Liver (tissue), 8 donors: ENCODE measurements at regions not wholly inside any gene's neighbourhood (a gene's known extent, or its start where the extent isn't known, plus 50 kb on each side); places are given as distances from the start of the nearest gene placed in this dataset.

Source experiments
- DNase-seq: peaks from one replicate; pipeline ENCODE4 v3.0.0-alpha.2; 2017; ENCODE audit warnings: low spot score
- H3K27ac ChIP-seq, 2 donors: one replicate each; pipeline ENCODE4 v1.7.0; 2013; ENCODE audit warnings: inconsistent platforms in 2 of 2, low read length in 2 of 2, control low read depth in 1 of 2, low read depth in 1 of 2, mild to moderate bottlenecking in 1 of 2
- H3K27me3 ChIP-seq, 4 donors: one replicate each; pipeline versions ENCODE4 v1.6.1 to v1.7.0; 2013; ENCODE audit warnings: low read length in 3 of 4, inconsistent platforms in 1 of 4, mild to moderate bottlenecking in 1 of 4, moderate library complexity in 1 of 4; ENCODE audit not compliant: control insufficient read depth in 4 of 4, insufficient read depth in 4 of 4
- H3K36me3 ChIP-seq, 4 donors: one replicate each; pipeline versions ENCODE4 v1.6.1 to v1.7.0; 2013; ENCODE audit warnings: low read length in 3 of 4, mild to moderate bottlenecking in 3 of 4, low read depth in 1 of 4, moderate library complexity in 1 of 4; ENCODE audit not compliant: control insufficient read depth in 4 of 4, insufficient read depth in 3 of 4
- H3K4me1 ChIP-seq, 4 donors: one replicate each; pipeline versions ENCODE4 v1.6.1 to v1.7.0; 2013; ENCODE audit warnings: low read length in 3 of 4, mild to moderate bottlenecking in 3 of 4, moderate library complexity in 1 of 4; ENCODE audit not compliant: control insufficient read depth in 4 of 4, insufficient read depth in 4 of 4
- H3K4me3 ChIP-seq, 3 donors: one replicate each; pipeline versions ENCODE4 v1.6.1 to v1.7.0; 2013; ENCODE audit warnings: low read length in 3 of 3, control low read depth in 1 of 3, low read depth in 1 of 3, mild to moderate bottlenecking in 1 of 3
- H3K9ac ChIP-seq, 2 donors: one replicate each; pipeline ENCODE4 v1.7.0; 2013; ENCODE audit warnings: low read length in 2 of 2, mild to moderate bottlenecking in 2 of 2, moderate library complexity in 2 of 2, control low read depth in 1 of 2, low read depth in 1 of 2
- H3K9me3 ChIP-seq, 4 donors: one replicate each; pipeline versions ENCODE4 v1.6.1 to v1.7.0; 2013; ENCODE audit warnings: low read length in 3 of 4; ENCODE audit not compliant: control insufficient read depth in 4 of 4
- EGR1 ChIP-seq, 2 donors: IDR thresholded peaks; 2 replicates each; pipeline ENCODE4 v1.6.1; 2016 to 2018; ENCODE audit warnings: antibody characterized with exemption in 2 of 2, low read depth in 2 of 2
- FOXA1 ChIP-seq: IDR thresholded peaks from 2 replicates; pipeline ENCODE4 v1.6.1; 2016; ENCODE audit warnings: antibody characterized with exemption
- GABPA ChIP-seq, 2 donors: IDR thresholded peaks in 1 of 2; conservative IDR thresholded peaks in 1 of 2; 2 replicates each; pipeline ENCODE4 v1.6.1; 2016; ENCODE audit warnings: antibody characterized with exemption in 2 of 2, mild to moderate bottlenecking in 1 of 2, moderate library complexity in 1 of 2
- HNF4A ChIP-seq, 2 donors: conservative IDR thresholded peaks; 2 replicates each; pipeline ENCODE4 v1.6.1; 2016; ENCODE audit warnings: antibody characterized with exemption in 2 of 2, mild to moderate bottlenecking in 2 of 2
- JUND ChIP-seq, 2 donors: IDR thresholded peaks; 2 replicates each; pipeline ENCODE4 v1.6.1; 2016; ENCODE audit warnings: antibody characterized with exemption in 2 of 2
- NR2F2 ChIP-seq: IDR thresholded peaks from 2 replicates; pipeline ENCODE4 v1.6.1; 2016; ENCODE audit warnings: antibody characterized with exemption
- RAD21 ChIP-seq, 2 donors: IDR thresholded peaks; 2 replicates each; pipeline ENCODE4 v1.6.1; 2016; ENCODE audit warnings: antibody characterized with exemption in 2 of 2, mild to moderate bottlenecking in 2 of 2
- SP1 ChIP-seq: IDR thresholded peaks from 2 replicates; pipeline ENCODE4 v1.6.1; 2018; ENCODE audit warnings: antibody characterized with exemption, mild to moderate bottlenecking
- WGBS: extraction: QIAGEN DNeasy Blood & Tissue Kit; methylation state at CpG from one replicate; pipeline ENCODE4 v1.1.7; 2013; 5-methylcytosine and 5-hydroxymethylcytosine counted together
- TF ChIP-seq, protein P1 (sequence below): IDR thresholded peaks from 2 replicates; pipeline ENCODE4 v1.6.1; 2016; ENCODE audit warnings: antibody characterized with exemption
- TF ChIP-seq, protein P2 (sequence below): IDR thresholded peaks from 2 replicates; pipeline ENCODE4 v1.6.1; 2016; ENCODE audit warnings: antibody characterized with exemption
- TF ChIP-seq, protein P3 (sequence below): fragments of 150-350 bp; IDR thresholded peaks from 2 replicates; pipeline ENCODE4 v1.5.1; 2017; ENCODE audit warnings: improper control_type of control experiment, low read depth, low read length; ENCODE audit not compliant: missing input control
- TF ChIP-seq, protein P4 (sequence below): IDR thresholded peaks from 2 replicates; pipeline ENCODE4 v1.6.1; 2016; ENCODE audit warnings: antibody characterized with exemption
- TF ChIP-seq, protein P5 (sequence below): IDR thresholded peaks from 2 replicates; pipeline ENCODE4 v1.6.1; 2016; ENCODE audit warnings: antibody characterized with exemption, mild to moderate bottlenecking
- donor health status: healthy.
- donor health status: healthy.
- donor health status: healthy.
- donor health status: healthy.
- donor health status: healthy.

DNA sequence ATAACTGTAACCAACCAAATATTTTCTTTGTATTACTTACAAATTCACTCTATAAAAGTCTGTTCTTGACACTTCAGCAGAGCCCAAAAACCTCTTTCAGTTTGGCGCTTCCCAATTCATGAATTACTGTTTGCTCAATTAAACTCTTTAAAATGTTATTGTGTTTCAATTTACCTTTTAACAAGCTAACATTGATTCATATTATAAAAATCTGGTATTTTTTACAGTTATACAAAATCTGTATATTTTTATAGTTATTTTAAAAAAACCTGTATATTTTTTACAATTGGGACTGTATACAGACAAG, 75.3 kb upstream of the E2F3 start:
- H3K27ac ChIP-seq = no peak overlapping the region
- no peaks in the 10 kb centered on the region for H3K4me1 ChIP-seq
- TF ChIP-seq, protein P1, sequence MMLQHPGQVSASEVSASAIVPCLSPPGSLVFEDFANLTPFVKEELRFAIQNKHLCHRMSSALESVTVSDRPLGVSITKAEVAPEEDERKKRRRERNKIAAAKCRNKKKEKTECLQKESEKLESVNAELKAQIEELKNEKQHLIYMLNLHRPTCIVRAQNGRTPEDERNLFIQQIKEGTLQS = no peak
- TF ChIP-seq, protein P2, sequence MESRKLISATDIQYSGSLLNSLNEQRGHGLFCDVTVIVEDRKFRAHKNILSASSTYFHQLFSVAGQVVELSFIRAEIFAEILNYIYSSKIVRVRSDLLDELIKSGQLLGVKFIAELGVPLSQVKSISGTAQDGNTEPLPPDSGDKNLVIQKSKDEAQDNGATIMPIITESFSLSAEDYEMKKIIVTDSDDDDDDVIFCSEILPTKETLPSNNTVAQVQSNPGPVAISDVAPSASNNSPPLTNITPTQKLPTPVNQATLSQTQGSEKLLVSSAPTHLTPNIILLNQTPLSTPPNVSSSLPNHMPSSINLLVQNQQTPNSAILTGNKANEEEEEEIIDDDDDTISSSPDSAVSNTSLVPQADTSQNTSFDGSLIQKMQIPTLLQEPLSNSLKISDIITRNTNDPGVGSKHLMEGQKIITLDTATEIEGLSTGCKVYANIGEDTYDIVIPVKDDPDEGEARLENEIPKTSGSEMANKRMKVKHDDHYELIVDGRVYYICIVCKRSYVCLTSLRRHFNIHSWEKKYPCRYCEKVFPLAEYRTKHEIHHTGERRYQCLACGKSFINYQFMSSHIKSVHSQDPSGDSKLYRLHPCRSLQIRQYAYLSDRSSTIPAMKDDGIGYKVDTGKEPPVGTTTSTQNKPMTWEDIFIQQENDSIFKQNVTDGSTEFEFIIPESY = no peak
- TF ChIP-seq, protein P3, sequence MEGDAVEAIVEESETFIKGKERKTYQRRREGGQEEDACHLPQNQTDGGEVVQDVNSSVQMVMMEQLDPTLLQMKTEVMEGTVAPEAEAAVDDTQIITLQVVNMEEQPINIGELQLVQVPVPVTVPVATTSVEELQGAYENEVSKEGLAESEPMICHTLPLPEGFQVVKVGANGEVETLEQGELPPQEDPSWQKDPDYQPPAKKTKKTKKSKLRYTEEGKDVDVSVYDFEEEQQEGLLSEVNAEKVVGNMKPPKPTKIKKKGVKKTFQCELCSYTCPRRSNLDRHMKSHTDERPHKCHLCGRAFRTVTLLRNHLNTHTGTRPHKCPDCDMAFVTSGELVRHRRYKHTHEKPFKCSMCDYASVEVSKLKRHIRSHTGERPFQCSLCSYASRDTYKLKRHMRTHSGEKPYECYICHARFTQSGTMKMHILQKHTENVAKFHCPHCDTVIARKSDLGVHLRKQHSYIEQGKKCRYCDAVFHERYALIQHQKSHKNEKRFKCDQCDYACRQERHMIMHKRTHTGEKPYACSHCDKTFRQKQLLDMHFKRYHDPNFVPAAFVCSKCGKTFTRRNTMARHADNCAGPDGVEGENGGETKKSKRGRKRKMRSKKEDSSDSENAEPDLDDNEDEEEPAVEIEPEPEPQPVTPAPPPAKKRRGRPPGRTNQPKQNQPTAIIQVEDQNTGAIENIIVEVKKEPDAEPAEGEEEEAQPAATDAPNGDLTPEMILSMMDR = no peak
- TF ChIP-seq RAD21 (IDR thresholded peaks at IDR 0.05) (no peak), JUND (IDR thresholded peaks at IDR 0.05) (no peak)
- TF ChIP-seq, protein P4, sequence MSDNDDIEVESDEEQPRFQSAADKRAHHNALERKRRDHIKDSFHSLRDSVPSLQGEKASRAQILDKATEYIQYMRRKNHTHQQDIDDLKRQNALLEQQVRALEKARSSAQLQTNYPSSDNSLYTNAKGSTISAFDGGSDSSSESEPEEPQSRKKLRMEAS = no peak
- H3K27me3 ChIP-seq = no peaks in the 10 kb centered on the region
- no peaks in the 10 kb centered on the region for H3K9me3 ChIP-seq
- H3K9ac ChIP-seq = no peak overlapping the region
- H3K4me3 ChIP-seq = no peak overlapping the region
- H3K36me3 ChIP-seq = no peaks in the 10 kb centered on the region
- 97% methylated on average over 1 of the region's 1 CpG for WGBS
- DNase-seq = no peak

DNA sequence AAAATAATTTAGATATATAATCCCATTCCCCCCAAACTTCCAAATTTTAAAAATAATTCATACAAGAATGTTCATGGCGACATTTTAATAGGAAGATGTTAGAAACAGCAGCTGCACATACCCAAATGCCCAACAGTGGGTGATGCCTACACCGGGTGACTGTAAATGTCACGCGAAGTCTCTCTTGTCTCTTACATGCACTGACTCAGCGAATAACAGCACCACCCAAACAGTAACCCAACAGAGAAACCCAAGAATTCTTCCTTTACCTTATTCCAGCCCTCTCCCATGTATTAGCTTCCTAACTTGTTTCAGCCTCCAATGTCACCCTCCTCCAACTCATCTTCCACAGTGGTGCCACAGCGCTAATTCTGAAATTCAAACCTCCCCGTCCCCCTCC, 74.5 kb upstream of the E2F3 start:
- 94% methylated on average over 7 of the region's 7 CpGs for WGBS
- no peaks in the 10 kb centered on the region for H3K4me1 ChIP-seq
- no peak overlapping the region for H3K4me3 ChIP-seq
- H3K9ac ChIP-seq = no peak overlapping the region
- no peak for DNase-seq
- H3K27me3 ChIP-seq = no peaks in the 10 kb centered on the region
- no peaks in the 10 kb centered on the region for H3K36me3 ChIP-seq
- H3K9me3 ChIP-seq = no peaks in the 10 kb centered on the region
- TF ChIP-seq, protein P2 = no peak
- TF ChIP-seq, protein P3 = no peak
- TF ChIP-seq SP1 (no peak), EGR1 (IDR thresholded peaks at IDR 0.05; ENCODE audit: low read depth in 2 of 2) (no peak), GABPA (IDR thresholded peaks at IDR 0.05 in 1 of 2, conservative IDR thresholded peaks at IDR 0.05 in 1 of 2) (no peak), NR2F2 (no peak), HNF4A (conservative IDR thresholded peaks at IDR 0.05) (no peak), FOXA1 (no peak), RAD21 (IDR thresholded peaks at IDR 0.05) (no peak)
- TF ChIP-seq, protein P4 = no peak
- TF ChIP-seq, protein P1 = no peak
- TF ChIP-seq, protein P5, sequence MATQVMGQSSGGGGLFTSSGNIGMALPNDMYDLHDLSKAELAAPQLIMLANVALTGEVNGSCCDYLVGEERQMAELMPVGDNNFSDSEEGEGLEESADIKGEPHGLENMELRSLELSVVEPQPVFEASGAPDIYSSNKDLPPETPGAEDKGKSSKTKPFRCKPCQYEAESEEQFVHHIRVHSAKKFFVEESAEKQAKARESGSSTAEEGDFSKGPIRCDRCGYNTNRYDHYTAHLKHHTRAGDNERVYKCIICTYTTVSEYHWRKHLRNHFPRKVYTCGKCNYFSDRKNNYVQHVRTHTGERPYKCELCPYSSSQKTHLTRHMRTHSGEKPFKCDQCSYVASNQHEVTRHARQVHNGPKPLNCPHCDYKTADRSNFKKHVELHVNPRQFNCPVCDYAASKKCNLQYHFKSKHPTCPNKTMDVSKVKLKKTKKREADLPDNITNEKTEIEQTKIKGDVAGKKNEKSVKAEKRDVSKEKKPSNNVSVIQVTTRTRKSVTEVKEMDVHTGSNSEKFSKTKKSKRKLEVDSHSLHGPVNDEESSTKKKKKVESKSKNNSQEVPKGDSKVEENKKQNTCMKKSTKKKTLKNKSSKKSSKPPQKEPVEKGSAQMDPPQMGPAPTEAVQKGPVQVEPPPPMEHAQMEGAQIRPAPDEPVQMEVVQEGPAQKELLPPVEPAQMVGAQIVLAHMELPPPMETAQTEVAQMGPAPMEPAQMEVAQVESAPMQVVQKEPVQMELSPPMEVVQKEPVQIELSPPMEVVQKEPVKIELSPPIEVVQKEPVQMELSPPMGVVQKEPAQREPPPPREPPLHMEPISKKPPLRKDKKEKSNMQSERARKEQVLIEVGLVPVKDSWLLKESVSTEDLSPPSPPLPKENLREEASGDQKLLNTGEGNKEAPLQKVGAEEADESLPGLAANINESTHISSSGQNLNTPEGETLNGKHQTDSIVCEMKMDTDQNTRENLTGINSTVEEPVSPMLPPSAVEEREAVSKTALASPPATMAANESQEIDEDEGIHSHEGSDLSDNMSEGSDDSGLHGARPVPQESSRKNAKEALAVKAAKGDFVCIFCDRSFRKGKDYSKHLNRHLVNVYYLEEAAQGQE = no peak
- H3K27ac ChIP-seq = no peak overlapping the region
